Transverse colon (tissue), 4 donors: ENCODE measurements at regions not wholly inside any gene's neighbourhood (a gene's known extent, or its start where the extent isn't known, plus 50 kb on each side); places are given as distances from the start of the nearest gene placed in this dataset.

Experiments
- POLR2AphosphoS5 ChIP-seq, 3 donors: sonication (generic); formaldehyde crosslinking; IDR thresholded peaks; one replicate each; pipeline ENCODE4 v1.6.1; 2016; ENCODE audit warnings: antibody characterized with exemption in 3 of 3
- TF ChIP-seq, protein P1 (sequence below), 5 experiments: fragments of 200-600 bp in 3 of 5; fragments of 450-650 bp in 2 of 5; sonication (generic) in 3 of 5; IDR thresholded peaks; 1 replicate in 2 of 5; 2 replicates in 3 of 5; pipeline ENCODE4 v1.5.1; 2016 to 2017; ENCODE audit warnings: antibody characterized with exemption in 5 of 5, inconsistent platforms in 3 of 5, mild to moderate bottlenecking in 2 of 5, moderate library complexity in 1 of 5

DNA sequence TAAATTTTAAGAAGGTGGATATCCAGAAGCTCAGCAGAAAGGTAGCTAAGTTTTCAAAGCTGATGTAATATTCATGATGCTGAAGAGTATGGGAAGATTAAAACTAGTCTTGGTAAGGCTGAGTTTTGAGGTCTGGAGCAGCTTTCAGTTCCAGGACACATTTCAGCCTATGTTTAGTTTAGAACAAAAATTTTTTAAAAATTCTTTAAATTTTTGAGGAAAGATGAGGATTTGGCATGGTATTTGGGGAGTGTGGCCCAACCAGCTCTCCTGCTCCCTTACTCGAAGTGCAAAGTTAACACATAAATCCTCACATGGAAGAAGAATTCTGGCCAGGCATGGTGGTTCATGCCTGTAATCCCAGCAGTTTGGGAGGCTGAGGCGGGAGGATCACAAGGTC lies 1039.1 kb downstream of the NAALADL2 start:
- TF ChIP-seq, protein P1, sequence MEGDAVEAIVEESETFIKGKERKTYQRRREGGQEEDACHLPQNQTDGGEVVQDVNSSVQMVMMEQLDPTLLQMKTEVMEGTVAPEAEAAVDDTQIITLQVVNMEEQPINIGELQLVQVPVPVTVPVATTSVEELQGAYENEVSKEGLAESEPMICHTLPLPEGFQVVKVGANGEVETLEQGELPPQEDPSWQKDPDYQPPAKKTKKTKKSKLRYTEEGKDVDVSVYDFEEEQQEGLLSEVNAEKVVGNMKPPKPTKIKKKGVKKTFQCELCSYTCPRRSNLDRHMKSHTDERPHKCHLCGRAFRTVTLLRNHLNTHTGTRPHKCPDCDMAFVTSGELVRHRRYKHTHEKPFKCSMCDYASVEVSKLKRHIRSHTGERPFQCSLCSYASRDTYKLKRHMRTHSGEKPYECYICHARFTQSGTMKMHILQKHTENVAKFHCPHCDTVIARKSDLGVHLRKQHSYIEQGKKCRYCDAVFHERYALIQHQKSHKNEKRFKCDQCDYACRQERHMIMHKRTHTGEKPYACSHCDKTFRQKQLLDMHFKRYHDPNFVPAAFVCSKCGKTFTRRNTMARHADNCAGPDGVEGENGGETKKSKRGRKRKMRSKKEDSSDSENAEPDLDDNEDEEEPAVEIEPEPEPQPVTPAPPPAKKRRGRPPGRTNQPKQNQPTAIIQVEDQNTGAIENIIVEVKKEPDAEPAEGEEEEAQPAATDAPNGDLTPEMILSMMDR (IDR thresholded peaks at IDR 0.05), result no peak
- TF ChIP-seq POLR2AphosphoS5 (IDR thresholded peaks at IDR 0.05), result no peak
